GM23248 (cell line): ENCODE measurements at regions not wholly inside any gene's neighbourhood (a gene's known extent, or its start where the extent isn't known, plus 50 kb on each side); places are given as distances from the start of the nearest gene placed in this dataset.

Experiments used
- EZH2 ChIP-seq: fragments of 200-600 bp; sonication (generic); IDR thresholded peaks from 2 replicates; pipeline ENCODE4 v1.6.1; 2018; ENCODE audit warnings: antibody characterized with exemption, mild to moderate bottlenecking; ENCODE audit not compliant: insufficient read depth, poor library complexity, severe bottlenecking
- EZH2phosphoT487 ChIP-seq: fragments of 200-600 bp; sonication (generic); IDR thresholded peaks from 2 replicates; pipeline ENCODE4 v1.6.1; 2018; ENCODE audit warnings: antibody characterized with exemption, moderate library complexity, mild to moderate bottlenecking, low read depth; ENCODE audit not compliant: insufficient read depth

- no peak for TF ChIP-seq EZH2phosphoT487
- TF ChIP-seq EZH2: no peak
These were observed 191.5 kb upstream of the LRIG3 start for GRCh38 chr12:59111851-59112250.
